Stomach (tissue), 8 donors: ENCODE measurements at regions not wholly inside any gene's neighbourhood (a gene's known extent, or its start where the extent isn't known, plus 50 kb on each side); places are given as distances from the start of the nearest gene placed in this dataset.
"Not testable (repeated sequence)": the region's sequence is repeated elsewhere in the genome, so short reads cannot be mapped to it uniquely, and the experiment has no call there.

Experiments used
- DNase-seq, 2 donors: peaks; one replicate each; pipeline versions ENCODE4 v3.0.0 to v3.0.0-alpha.2; 2013 to 2019
- H3K27ac ChIP-seq, 5 donors: fragments of 200-600 bp in 4 of 5; sonication (generic) in 4 of 5; one replicate each; pipeline ENCODE4 v1.5.1; 2013 to 2019; ENCODE audit warnings: mild to moderate bottlenecking in 1 of 5, moderate library complexity in 1 of 5
- H3K27me3 ChIP-seq, 3 donors: fragments of 200-600 bp; sonication (generic); one replicate each; pipeline ENCODE4 v1.5.1; 2017 to 2019; ENCODE audit warnings: mixed run types in 1 of 3
- H3K36me3 ChIP-seq, 4 donors: fragments of 200-600 bp; sonication (generic); 1 replicate in 3 of 4; 2 replicates in 1 of 4; pipeline ENCODE4 v1.5.1; 2016 to 2019
- H3K4me1 ChIP-seq, 4 donors: fragments of 200-600 bp; sonication (generic); one replicate each; pipeline ENCODE4 v1.5.1; 2016 to 2019
- H3K4me3 ChIP-seq, 4 donors: fragments of 200-600 bp; sonication (generic) in 3 of 4; one replicate each; pipeline ENCODE4 v1.5.1; 2016 to 2019; ENCODE audit warnings: mild to moderate bottlenecking in 1 of 4
- H3K9me3 ChIP-seq, 4 donors: fragments of 200-600 bp; sonication (generic); one replicate each; pipeline ENCODE4 v1.5.1; 2016 to 2019
- CTCF ChIP-seq, 7 experiments: fragments of 450-650 bp in 4 of 7; fragments of 200-600 bp in 3 of 7; sonication (generic) in 3 of 7; IDR thresholded peaks; one replicate each; pipeline ENCODE4 v1.5.1; 2016 to 2019; ENCODE audit warnings: antibody characterized with exemption in 7 of 7, control low read depth in 2 of 7, mild to moderate bottlenecking in 1 of 7
- EP300 ChIP-seq: sonication (generic); formaldehyde crosslinking; IDR thresholded peaks from one replicate; pipeline ENCODE4 v1.6.1; 2017; ENCODE audit warnings: antibody characterized with exemption
- POLR2A ChIP-seq, 4 donors: fragments of 450-650 bp; IDR thresholded peaks; one replicate each; pipeline ENCODE4 v1.6.1; 2016; ENCODE audit warnings: antibody characterized with exemption in 4 of 4, control low read depth in 2 of 4, mild to moderate bottlenecking in 1 of 4, moderate library complexity in 1 of 4
- POLR2AphosphoS5 ChIP-seq, 3 donors: sonication (generic); formaldehyde crosslinking; IDR thresholded peaks; one replicate each; pipeline ENCODE4 v1.6.1; 2016; ENCODE audit warnings: antibody characterized with exemption in 3 of 3
- WGBS, 5 donors: extraction: QIAGEN DNeasy Blood & Tissue Kit in 3 of 5; methylation state at CpG; one replicate each; pipeline versions ENCODE4 v1.1.5 to v1.1.7; 2013 to 2018; 5-methylcytosine and 5-hydroxymethylcytosine counted together
- intact Hi-C: fragments of 100-400 bp; cut with DNase I; formaldehyde crosslinking; loops from one replicate; pipeline ENCODE4 v1.15.1; 2023; ENCODE audit warnings: low total_unique reads
- donor health status: healthy with polysubstance abuse.
- donor health status: Bipolar disorder and iron deficiency.
- donor health status: healthy.

GRCh38 chr7:118902600-118902999, 678.1 kb downstream of the ANKRD7 start:
- intact Hi-C loops: no loop called here
- WGBS, 5 donors: 88 to 95% (median 91%) methylated on average over 3 of the region's 3 CpGs

GRCh38 chr7:118907911-118908527, 683.5 kb downstream of the ANKRD7 start:
- intact Hi-C loops: no loop called here
- DNase-seq: no peak
- WGBS, 5 donors: 87 to 90% (median 89%) methylated on average over 8 of the region's 8 CpGs
- TF ChIP-seq POLR2AphosphoS5 (IDR thresholded peaks at IDR 0.05) (no peak), POLR2A (IDR thresholded peaks at IDR 0.05) (no peak)
- Histone ChIP-seq H3K27ac (no peak overlapping the region), H3K4me3 (no peak overlapping the region), H3K27me3 (no peaks in the 10 kb centered on the region), H3K4me1 (no peaks in the 10 kb centered on the region), H3K9me3 (no peaks in the 10 kb centered on the region), H3K36me3 (no peaks in the 10 kb centered on the region)

More at GRCh38 chr7:118902600-118902999, 678.1 kb downstream of the ANKRD7 start:
- Histone ChIP-seq H3K4me1 (no peaks in the 10 kb centered on the region), H3K27me3 (no peaks in the 10 kb centered on the region), H3K36me3 (no peaks in the 10 kb centered on the region), H3K4me3 (no peak overlapping the region), H3K27ac (no peak overlapping the region), H3K9me3 (peaks cover 0 to 2% (median 0%) of the 10 kb centered on the region in 4 donors)
- TF ChIP-seq CTCF (IDR thresholded peaks at IDR 0.05): no peak
- no peak for TF ChIP-seq POLR2AphosphoS5 (IDR thresholded peaks at IDR 0.05)
- no peak for TF ChIP-seq POLR2A (IDR thresholded peaks at IDR 0.05)
- TF ChIP-seq EP300: no peak
- DNase-seq: no peak

GRCh38 chr7:118916120-118916519, 691.6 kb downstream of the ANKRD7 start:
- intact Hi-C loops, H3K27me3 ChIP-seq, H3K9me3 ChIP-seq, H3K27ac ChIP-seq, H3K36me3 ChIP-seq, H3K4me3 ChIP-seq, DNase-seq, H3K4me1 ChIP-seq: not testable (repeated sequence)
- WGBS, 5 donors: 83 to 91% (median 86%) methylated on average over 2 to 3 of the region's 3 CpGs

GRCh38 chr7:118918556-118918955, 694.1 kb downstream of the ANKRD7 start:
- Histone ChIP-seq H3K9me3 (no peaks in the 10 kb centered on the region), H3K36me3 (no peaks in the 10 kb centered on the region), H3K4me3 (no peak overlapping the region), H3K27me3 (no peaks in the 10 kb centered on the region), H3K4me1 (no peaks in the 10 kb centered on the region), H3K27ac (no peak overlapping the region)
- 61 to 77% (median 68%) methylated on average over 2 of the region's 2 CpGs for WGBS, 5 donors
- peak in 1 of 2 donors; percentile 36 for DNase-seq
- intact Hi-C loops: no loop called here
- TF ChIP-seq POLR2AphosphoS5 (IDR thresholded peaks at IDR 0.05): no peak
- TF ChIP-seq POLR2A (IDR thresholded peaks at IDR 0.05): no peak
- no peak for TF ChIP-seq CTCF (IDR thresholded peaks at IDR 0.05)
- no peak for TF ChIP-seq EP300

GRCh38 chr7:118938845-118939244, 714.3 kb downstream of the ANKRD7 start:
- H3K27me3 ChIP-seq: no peaks in the 10 kb centered on the region
- 68 to 83% (median 73%) methylated on average over 1 of the region's 1 CpG for WGBS, 5 donors
- H3K36me3 ChIP-seq: no peaks in the 10 kb centered on the region
- no peak overlapping the region for H3K27ac ChIP-seq
- intact Hi-C loops: no loop called here
- TF ChIP-seq POLR2AphosphoS5 (IDR thresholded peaks at IDR 0.05) (no peak), POLR2A (IDR thresholded peaks at IDR 0.05) (no peak), CTCF (IDR thresholded peaks at IDR 0.05) (no peak), EP300 (no peak)
- H3K4me3 ChIP-seq: no peak overlapping the region
- DNase-seq: no peak
- no peaks in the 10 kb centered on the region for H3K9me3 ChIP-seq
- H3K4me1 ChIP-seq: no peaks in the 10 kb centered on the region
